Mesenchymal stem cell (in vitro differentiated cells and primary cell): ENCODE measurements at regions not wholly inside any gene's neighbourhood (a gene's known extent, or its start where the extent isn't known, plus 50 kb on each side); places are given as distances from the start of the nearest gene placed in this dataset.
A peak's percentile ranks its signal among the peaks of the same experiment; 100 is the strongest.

Experiments
- DNase-seq: peaks from one replicate; pipeline ENCODE4 v3.0.0-alpha.2; 2013
- H2AFZ ChIP-seq: one replicate; pipeline ENCODE4 v1.6.1; 2013; ENCODE audit warnings: low read depth, mild to moderate bottlenecking, control low read depth, inconsistent platforms, low read length, moderate library complexity
- H2AK5ac ChIP-seq: 2 replicates; pipeline ENCODE4 v1.6.1; 2013; ENCODE audit warnings: low read length, moderate library complexity, mild to moderate bottlenecking, inconsistent platforms; ENCODE audit not compliant: severe bottlenecking
- H2BK120ac ChIP-seq: one replicate; pipeline ENCODE4 v1.6.1; 2013; ENCODE audit warnings: low read depth, mild to moderate bottlenecking, inconsistent platforms, low read length, moderate library complexity
- H2BK12ac ChIP-seq, 2 experiments: one replicate each; pipeline ENCODE4 v1.6.1; 2013; ENCODE audit warnings: inconsistent platforms in 2 of 2, low read length in 2 of 2, mild to moderate bottlenecking in 2 of 2, moderate library complexity in 2 of 2, control low read depth in 1 of 2
- H2BK15ac ChIP-seq: one replicate; pipeline ENCODE4 v1.6.1; 2013; ENCODE audit warnings: mild to moderate bottlenecking, low read depth, inconsistent platforms; ENCODE audit not compliant: poor library complexity, severe bottlenecking
- H2BK5ac ChIP-seq: 2 replicates; pipeline ENCODE4 v1.6.1; 2013; ENCODE audit warnings: low read depth, mild to moderate bottlenecking, low read length, control low read depth, inconsistent platforms; ENCODE audit not compliant: poor library complexity, severe bottlenecking
- H3K14ac ChIP-seq, 2 experiments: one replicate each; pipeline ENCODE4 v1.6.1; 2013; ENCODE audit warnings: inconsistent platforms in 2 of 2, low read length in 2 of 2, control low read depth in 1 of 2, mild to moderate bottlenecking in 1 of 2, moderate library complexity in 1 of 2
- H3K18ac ChIP-seq, 2 experiments: one replicate each; pipeline ENCODE4 v1.6.1; 2013; ENCODE audit warnings: inconsistent platforms in 2 of 2, low read length in 2 of 2, control low read depth in 1 of 2, low read depth in 1 of 2, mild to moderate bottlenecking in 1 of 2
- H3K23ac ChIP-seq, 2 experiments: one replicate each; pipeline ENCODE4 v1.6.1; 2013; ENCODE audit warnings: inconsistent platforms in 2 of 2, low read length in 2 of 2, mild to moderate bottlenecking in 2 of 2, moderate library complexity in 2 of 2, control low read depth in 1 of 2
- H3K27ac ChIP-seq: 2 replicates; pipeline ENCODE4 v1.5.1; 2013; ENCODE audit warnings: mild to moderate bottlenecking, moderate library complexity, low read length, control low read depth, inconsistent platforms; ENCODE audit not compliant: poor library complexity, severe bottlenecking
- H3K27me3 ChIP-seq, 2 experiments: 2 replicates each; pipeline versions ENCODE4 v1.6.1 to v1.7.0; 2013; ENCODE audit warnings: low read length in 2 of 2, mild to moderate bottlenecking in 2 of 2, moderate library complexity in 2 of 2, control low read depth in 1 of 2, inconsistent platforms in 1 of 2; ENCODE audit not compliant: control insufficient read depth in 1 of 2, insufficient read depth in 1 of 2
- H3K36me3 ChIP-seq, 2 experiments: 2 replicates each; pipeline versions ENCODE4 v1.6.1 to v1.7.0; 2013; ENCODE audit warnings: low read length in 2 of 2, control low read depth in 1 of 2, inconsistent platforms in 1 of 2, low read depth in 1 of 2, mild to moderate bottlenecking in 1 of 2; ENCODE audit not compliant: insufficient read depth in 2 of 2, control insufficient read depth in 1 of 2
- H3K4ac ChIP-seq, 2 experiments: one replicate each; pipeline ENCODE4 v1.6.1; 2013; ENCODE audit warnings: inconsistent platforms in 2 of 2, low read length in 2 of 2, mild to moderate bottlenecking in 2 of 2, moderate library complexity in 2 of 2, control low read depth in 1 of 2, low read depth in 1 of 2
- H3K4me1 ChIP-seq: 2 replicates; pipeline ENCODE4 v1.6.1; 2013; ENCODE audit warnings: low read depth, low read length, control low read depth; ENCODE audit not compliant: control insufficient read depth, insufficient read depth
- H3K4me2 ChIP-seq: 2 replicates; pipeline ENCODE4 v1.6.1; 2013; ENCODE audit warnings: low read length, mild to moderate bottlenecking, inconsistent platforms; ENCODE audit not compliant: poor library complexity, severe bottlenecking
- H3K4me3 ChIP-seq, 2 experiments: 2 replicates each; pipeline versions ENCODE4 v1.5.1 to v1.7.0; 2013; ENCODE audit warnings: low read length in 2 of 2, mild to moderate bottlenecking in 2 of 2, control low read depth in 1 of 2, low read depth in 1 of 2; ENCODE audit not compliant: insufficient read depth in 1 of 2
- H3K79me1 ChIP-seq: replicated peaks from 2 replicates; pipeline ENCODE4 v1.6.1; 2013; ENCODE audit warnings: mild to moderate bottlenecking, control low read depth, low read length, inconsistent platforms; ENCODE audit not compliant: poor library complexity, severe bottlenecking
- H3K9ac ChIP-seq: 2 replicates; pipeline ENCODE4 v1.7.0; 2013; ENCODE audit warnings: mild to moderate bottlenecking, low read length, moderate library complexity
- H3K9me3 ChIP-seq: 2 replicates; pipeline ENCODE4 v1.7.0; 2013; ENCODE audit warnings: mild to moderate bottlenecking, low read length; ENCODE audit not compliant: control insufficient read depth
- H4K8ac ChIP-seq: one replicate; pipeline ENCODE4 v1.6.1; 2013; ENCODE audit warnings: inconsistent platforms, mild to moderate bottlenecking, low read length, moderate library complexity
- H4K91ac ChIP-seq: one replicate; pipeline ENCODE4 v1.6.1; 2013; ENCODE audit warnings: mild to moderate bottlenecking, low read length, inconsistent platforms
- WGBS: methylation state at CpG from one replicate; pipeline ENCODE4 v1.1.7; 2013; ENCODE audit warnings: mixed read lengths; 5-methylcytosine and 5-hydroxymethylcytosine counted together

DNA sequence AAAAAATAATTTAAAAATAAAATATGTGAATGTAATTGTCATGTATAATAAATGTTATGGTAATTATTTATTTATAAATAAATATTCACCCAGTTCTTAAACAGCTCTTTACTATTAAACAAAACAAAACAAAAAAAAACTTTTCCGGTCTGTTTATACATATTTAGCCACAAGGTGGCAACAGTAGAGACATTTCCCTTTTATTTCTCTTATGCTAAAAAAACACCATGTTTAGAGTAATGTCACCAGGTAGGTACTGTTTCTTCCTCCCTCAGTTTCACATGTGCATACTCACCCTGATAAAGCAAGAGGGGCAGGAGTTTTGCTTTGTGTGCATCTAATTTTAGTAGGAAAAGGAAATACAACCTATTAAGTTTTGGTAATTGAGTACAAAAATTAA lies 610.4 kb upstream of the IMPG1 start:
- no peak overlapping the region for H2BK120ac ChIP-seq

DNA sequence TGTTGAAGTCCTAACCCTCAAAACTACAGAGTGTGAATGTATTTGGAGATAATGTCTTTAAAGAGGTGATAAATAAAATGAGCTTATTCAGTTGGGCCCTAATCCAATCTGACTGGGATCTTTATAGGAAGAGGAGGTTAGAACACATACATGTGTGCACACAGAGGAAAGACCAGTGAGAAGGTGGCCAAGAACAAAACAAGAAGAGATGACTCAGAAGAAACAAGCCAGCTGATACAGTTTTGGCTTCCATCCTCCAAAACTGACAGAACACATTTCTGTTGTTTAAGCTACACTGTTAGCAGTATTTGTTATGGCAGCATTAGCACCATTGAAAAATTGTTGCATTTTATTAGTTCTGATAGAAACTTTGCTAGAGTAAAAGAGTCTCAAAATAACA lies 609.3 kb upstream of the IMPG1 start:
- Histone ChIP-seq H3K27me3 (no peaks in the 10 kb centered on the region), H2BK120ac (no peak overlapping the region), H3K14ac (no peak overlapping the region), H3K4me2 (no peak overlapping the region), H3K4me3 (no peak overlapping the region), H3K4ac (no peak overlapping the region), H3K36me3 (no peaks in the 10 kb centered on the region), H3K4me1 (no peaks in the 10 kb centered on the region), H2BK5ac (no peak overlapping the region), H3K9ac (no peak overlapping the region), H3K79me1 (no peaks in the 10 kb centered on the region), H2AK5ac (no peak overlapping the region), H4K8ac (no peak overlapping the region), H3K23ac (no peak overlapping the region), H2AFZ (no peak overlapping the region), H2BK12ac (no peak overlapping the region), H3K18ac (no peak overlapping the region), H3K27ac (no peak overlapping the region), H3K9me3 (no peaks in the 10 kb centered on the region), H4K91ac (no peak overlapping the region), H2BK15ac (no peak overlapping the region)
- no peak for DNase-seq

More for the DNA sequence above, 610.4 kb upstream of the IMPG1 start:
- H2BK5ac ChIP-seq, result no peak overlapping the region
- no peaks in the 10 kb centered on the region for H3K27me3 ChIP-seq
- H4K8ac ChIP-seq, result no peak overlapping the region
- H2AFZ ChIP-seq, result no peak overlapping the region
- H3K4me1 ChIP-seq, result no peaks in the 10 kb centered on the region
- no peak overlapping the region for H3K9ac ChIP-seq
- H3K4ac ChIP-seq, result no peak overlapping the region
- no peak overlapping the region for H3K4me2 ChIP-seq
- H3K18ac ChIP-seq, result no peak overlapping the region
- H3K36me3 ChIP-seq, result no peaks in the 10 kb centered on the region
- H3K9me3 ChIP-seq, result no peaks in the 10 kb centered on the region
- H3K23ac ChIP-seq, result no peak overlapping the region
- no peaks in the 10 kb centered on the region for H3K79me1 ChIP-seq
- no peak overlapping the region for H4K91ac ChIP-seq
- H3K14ac ChIP-seq, result no peak overlapping the region
- DNase-seq, result peak; percentile 36
- no peak overlapping the region for H3K4me3 ChIP-seq
- H3K27ac ChIP-seq, result no peak overlapping the region
- no peak overlapping the region for H2AK5ac ChIP-seq
- no peak overlapping the region for H2BK15ac ChIP-seq
- WGBS, result 17% methylated on average over 1 of the region's 1 CpG
- H2BK12ac ChIP-seq, result no peak overlapping the region

DNA sequence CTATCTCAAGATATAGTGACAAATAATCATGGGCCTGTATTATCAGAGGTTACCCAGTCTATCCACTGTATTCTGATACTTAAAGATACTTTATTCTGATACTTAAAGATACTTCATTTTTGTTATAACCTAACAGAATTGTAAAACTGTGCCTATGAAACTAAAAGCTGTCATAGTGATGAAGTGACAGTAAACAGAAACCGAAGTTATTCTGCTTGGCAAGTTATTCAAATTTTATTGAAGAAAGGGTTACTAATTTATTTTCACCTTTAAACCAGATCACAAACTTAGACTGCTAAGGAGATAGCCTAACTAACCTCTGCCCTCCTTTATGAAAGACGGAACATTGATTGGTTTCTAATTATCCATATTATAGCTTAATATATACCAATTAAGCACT lies 604.6 kb upstream of the IMPG1 start:
- Histone ChIP-seq H2AFZ (no peak overlapping the region), H4K91ac (no peak overlapping the region), H3K9ac (no peak overlapping the region), H2BK5ac (no peak overlapping the region), H3K4me2 (no peak overlapping the region), H3K27me3 (no peaks in the 10 kb centered on the region), H3K27ac (no peak overlapping the region), H3K4ac (no peak overlapping the region), H3K4me1 (no peaks in the 10 kb centered on the region), H3K14ac (no peak overlapping the region), H2BK120ac (no peak overlapping the region), H3K79me1 (no peaks in the 10 kb centered on the region), H3K36me3 (no peaks in the 10 kb centered on the region), H3K4me3 (no peak overlapping the region), H3K23ac (no peak overlapping the region), H3K9me3 (no peaks in the 10 kb centered on the region), H2BK12ac (no peak overlapping the region), H2BK15ac (no peak overlapping the region), H4K8ac (no peak overlapping the region), H2AK5ac (no peak overlapping the region), H3K18ac (no peak overlapping the region)
- no CpG with 5 or more reads among the region's 2 CpGs for WGBS
- DNase-seq, result no peak

DNA sequence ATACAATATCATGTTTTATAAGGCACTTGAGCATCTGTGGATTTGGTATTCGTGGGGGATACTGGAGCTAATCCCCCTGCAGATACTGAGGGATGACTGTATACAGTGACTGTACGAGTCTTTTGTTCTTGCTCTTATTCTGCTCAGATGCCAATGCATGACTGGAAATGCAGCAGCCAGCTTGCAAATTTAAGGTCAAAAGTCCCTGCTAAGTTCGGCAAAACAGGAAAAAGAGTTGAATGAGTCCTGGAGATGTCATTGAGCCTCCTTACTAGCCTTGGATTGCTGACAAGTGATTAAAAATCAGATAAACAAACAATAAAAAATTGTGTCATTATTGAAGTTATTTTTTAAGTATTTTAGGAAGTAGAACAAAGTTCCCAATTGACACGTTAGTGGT lies 599.3 kb upstream of the IMPG1 start:
- H3K27ac ChIP-seq, result no peak overlapping the region
- no peaks in the 10 kb centered on the region for H3K36me3 ChIP-seq
- no peak overlapping the region for H3K23ac ChIP-seq
- no peak overlapping the region for H3K4me3 ChIP-seq
- DNase-seq, result no peak
- H2AK5ac ChIP-seq, result no peak overlapping the region
- H3K18ac ChIP-seq, result no peak overlapping the region
- H3K4me1 ChIP-seq, result no peaks in the 10 kb centered on the region
- H3K79me1 ChIP-seq, result no peaks in the 10 kb centered on the region
- H2BK12ac ChIP-seq, result no peak overlapping the region
- H2BK120ac ChIP-seq, result no peak overlapping the region
- H3K9ac ChIP-seq, result no peak overlapping the region
- H3K9me3 ChIP-seq, result no peaks in the 10 kb centered on the region
- H4K8ac ChIP-seq, result no peak overlapping the region
- WGBS, result 86% methylated on average over 4 of the region's 4 CpGs
- no peak overlapping the region for H2BK15ac ChIP-seq
- no peak overlapping the region for H3K4me2 ChIP-seq
- no peak overlapping the region for H2BK5ac ChIP-seq
- no peak overlapping the region for H3K14ac ChIP-seq
- H3K4ac ChIP-seq, result no peak overlapping the region
- no peak overlapping the region for H4K91ac ChIP-seq
- H3K27me3 ChIP-seq, result no peaks in the 10 kb centered on the region
- H2AFZ ChIP-seq, result no peak overlapping the region
